Activated CD4-positive, alpha-beta memory T cell treated with anti-CD3 and anti-CD28 coated beads, Interleukin-2, amount 10 ng/mL, durations not matched to agents 7 days and 5 days (primary cell): ENCODE measurements at regions not wholly inside any gene's neighbourhood (a gene's known extent, or its start where the extent isn't known, plus 50 kb on each side); places are given as distances from the start of the nearest gene placed in this dataset.

ENCODE experiments used
- CTCF ChIA-PET: fragments of 350-600 bp; sonication (Branson Sonifier 250); formaldehyde crosslinking; loops from one replicate; lab custom pipeline; 2021; ENCODE audit warnings: antibody characterized with exemption, inconsistent platforms; lab: Charles Lee
- POLR2A ChIA-PET: fragments of 350-600 bp; sonication (Branson Sonifier 250); formaldehyde crosslinking; loops from one replicate; lab custom pipeline; 2021; ENCODE audit warnings: antibody characterized with exemption; lab: Charles Lee
- DNase-seq: peaks from one replicate; pipeline ENCODE4 v3.0.0-alpha.2; 2020
- H3K27ac Mint-ChIP-seq: one replicate; pipeline ENCODE4 v1.8.0; 2021; ENCODE audit warnings: mild to moderate bottlenecking, mixed read lengths
- H3K27me3 Mint-ChIP-seq: one replicate; pipeline ENCODE4 v1.8.0; 2021; ENCODE audit warnings: mixed read lengths
- H3K36me3 Mint-ChIP-seq: one replicate; pipeline ENCODE4 v1.8.0; 2021; ENCODE audit warnings: low read depth, mixed read lengths
- H3K4me1 Mint-ChIP-seq: one replicate; pipeline ENCODE4 v1.8.0; 2021; ENCODE audit warnings: mixed read lengths
- H3K4me3 Mint-ChIP-seq: one replicate; pipeline ENCODE4 v1.8.0; 2021; ENCODE audit warnings: mild to moderate bottlenecking, mixed read lengths
- H3K9me3 Mint-ChIP-seq: one replicate; pipeline ENCODE4 v1.8.0; 2021; ENCODE audit warnings: mixed read lengths

DNA sequence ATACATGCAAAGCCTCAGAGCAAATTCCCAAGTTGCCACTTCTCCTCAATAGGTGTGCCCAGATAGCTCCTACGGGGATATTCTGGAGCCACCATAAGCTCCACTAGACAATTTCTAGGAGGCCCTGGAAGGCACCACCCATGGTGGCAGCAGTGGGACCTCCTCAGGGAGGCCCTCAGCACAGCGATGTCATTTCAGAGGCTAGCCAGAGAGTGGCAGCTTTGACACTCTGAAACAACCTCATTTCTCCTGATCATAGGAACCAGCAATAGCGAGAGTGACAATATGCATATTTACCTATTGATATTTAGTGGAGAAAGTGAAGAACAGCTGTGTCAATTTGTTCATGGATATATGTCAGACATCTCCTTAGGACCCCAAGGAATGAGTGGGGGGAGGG is 612.3 kb downstream of the SOX5 start:
- POLR2A ChIA-PET = no interaction called here
- DNase-seq = no peak
- no peak overlapping the region for H3K27ac Mint-ChIP-seq
- H3K4me3 Mint-ChIP-seq = no peak overlapping the region
- H3K36me3 Mint-ChIP-seq = no peaks in the 10 kb centered on the region
- CTCF ChIA-PET = no interaction called here
- H3K27me3 Mint-ChIP-seq = no peaks in the 10 kb centered on the region
- H3K9me3 Mint-ChIP-seq = no peaks in the 10 kb centered on the region
- H3K4me1 Mint-ChIP-seq = no peaks in the 10 kb centered on the region

GRCh38 chr12:23340351-23340750 is 609.1 kb downstream of the SOX5 start:
- CTCF ChIA-PET = no interaction called here
- Mint-ChIP-seq H3K4me1 (no peaks in the 10 kb centered on the region), H3K27ac (no peak overlapping the region), H3K27me3 (no peaks in the 10 kb centered on the region), H3K4me3 (no peak overlapping the region), H3K9me3 (no peaks in the 10 kb centered on the region), H3K36me3 (no peaks in the 10 kb centered on the region)
- no peak for DNase-seq
- POLR2A ChIA-PET = no interaction called here

DNA sequence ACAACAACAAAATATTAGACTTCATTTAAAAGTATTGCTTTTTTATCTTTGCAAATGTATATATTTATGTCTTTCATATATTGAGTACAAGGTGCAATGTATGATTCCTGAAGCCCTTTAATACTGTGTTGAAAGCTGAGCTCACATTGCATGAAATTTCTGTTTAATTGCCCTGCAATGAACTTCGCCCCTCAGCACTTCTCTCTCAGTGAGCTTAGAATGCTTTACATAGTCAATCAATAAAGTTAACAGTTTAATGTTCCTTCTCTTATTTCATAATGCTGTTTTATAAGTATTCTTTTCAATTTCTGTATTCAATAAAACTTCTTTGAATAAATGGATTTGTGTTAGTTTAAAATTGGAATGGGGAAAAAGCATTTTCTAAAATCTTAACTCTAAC is 607.1 kb downstream of the SOX5 start:
- CTCF ChIA-PET = no interaction called here
- H3K4me1 Mint-ChIP-seq = no peaks in the 10 kb centered on the region
- no peak for DNase-seq
- no peaks in the 10 kb centered on the region for H3K36me3 Mint-ChIP-seq
- POLR2A ChIA-PET = no interaction called here
- H3K4me3 Mint-ChIP-seq = no peak overlapping the region
- H3K27ac Mint-ChIP-seq = no peak overlapping the region
- H3K27me3 Mint-ChIP-seq = no peaks in the 10 kb centered on the region
- no peaks in the 10 kb centered on the region for H3K9me3 Mint-ChIP-seq

DNA sequence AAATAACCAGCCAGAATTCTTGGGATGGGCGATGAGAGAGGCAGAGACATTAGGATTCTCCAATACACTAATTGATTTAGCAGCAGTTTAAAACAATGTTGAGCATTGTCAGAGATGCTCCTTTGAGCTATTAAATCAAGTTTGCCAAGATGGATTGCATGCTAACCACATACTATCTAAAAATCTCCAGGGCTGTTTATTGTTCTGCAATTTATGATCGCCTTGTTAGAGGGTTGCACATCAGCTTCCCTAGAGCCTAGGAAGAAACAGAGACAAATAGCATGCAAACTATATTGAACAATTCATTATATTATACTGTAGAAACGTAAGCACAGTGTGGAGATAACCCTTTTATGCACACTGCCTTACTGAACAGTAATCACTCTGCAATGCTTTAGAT is 599.9 kb downstream of the SOX5 start:
- no peak overlapping the region for H3K27ac Mint-ChIP-seq
- H3K27me3 Mint-ChIP-seq = no peaks in the 10 kb centered on the region
- ChIA-PET POLR2A (no interaction called here), CTCF (no interaction called here)
- H3K9me3 Mint-ChIP-seq = no peaks in the 10 kb centered on the region
- no peak for DNase-seq
- H3K4me1 Mint-ChIP-seq = no peaks in the 10 kb centered on the region
- H3K36me3 Mint-ChIP-seq = no peaks in the 10 kb centered on the region
- H3K4me3 Mint-ChIP-seq = no peak overlapping the region

GRCh38 chr12:23350808-23351207 is 598.7 kb downstream of the SOX5 start:
- H3K27ac Mint-ChIP-seq = no peak overlapping the region
- H3K9me3 Mint-ChIP-seq = no peaks in the 10 kb centered on the region
- no peaks in the 10 kb centered on the region for H3K36me3 Mint-ChIP-seq
- H3K4me1 Mint-ChIP-seq = no peaks in the 10 kb centered on the region
- no peaks in the 10 kb centered on the region for H3K27me3 Mint-ChIP-seq
- CTCF ChIA-PET = no interaction called here
- DNase-seq = no peak
- no peak overlapping the region for H3K4me3 Mint-ChIP-seq
- POLR2A ChIA-PET = no interaction called here

DNA sequence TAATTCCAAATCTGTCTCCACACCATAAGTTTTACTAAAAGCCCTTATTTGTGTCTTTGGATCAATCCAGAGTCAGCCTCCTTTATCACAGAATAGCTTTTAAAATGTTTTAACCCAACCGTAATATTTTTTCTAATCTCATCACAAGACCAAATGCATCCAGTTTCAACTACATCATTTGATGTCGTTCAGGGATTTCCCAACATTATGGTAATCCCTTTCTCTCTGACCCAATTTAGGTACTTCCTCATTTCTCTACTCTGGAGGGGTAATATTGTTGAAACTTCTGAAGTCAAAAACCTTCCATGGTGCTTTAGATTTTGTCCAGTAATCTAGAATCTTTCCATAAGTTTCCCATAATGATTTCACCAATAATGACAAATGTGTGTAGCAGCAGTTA is 596.8 kb downstream of the SOX5 start:
- H3K27me3 Mint-ChIP-seq = no peaks in the 10 kb centered on the region
- peaks cover 2% of the 10 kb centered on the region for H3K9me3 Mint-ChIP-seq
- no peak overlapping the region for H3K4me3 Mint-ChIP-seq
- no peaks in the 10 kb centered on the region for H3K4me1 Mint-ChIP-seq
- POLR2A ChIA-PET = no interaction called here
- H3K27ac Mint-ChIP-seq = no peak overlapping the region
- CTCF ChIA-PET = no interaction called here
- H3K36me3 Mint-ChIP-seq = no peaks in the 10 kb centered on the region
- no peak for DNase-seq

DNA sequence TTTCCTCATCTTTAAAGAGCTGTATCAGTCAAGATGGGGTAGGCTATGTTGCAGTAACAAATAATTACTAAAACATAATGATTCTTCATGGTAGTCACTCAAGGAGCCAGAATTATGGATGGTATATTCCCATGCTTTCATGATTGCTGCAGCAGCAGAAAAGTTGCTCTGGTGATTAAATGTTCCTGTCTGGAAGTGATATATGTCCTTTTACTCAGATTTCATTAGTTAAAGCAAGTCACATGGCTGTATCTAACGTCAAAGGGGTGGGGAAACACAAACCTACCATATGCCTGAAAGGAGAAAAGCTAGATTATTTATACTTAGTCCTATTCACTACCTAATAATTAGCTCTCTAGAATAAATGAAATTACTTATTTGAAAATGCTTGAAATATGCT is 594.7 kb downstream of the SOX5 start:
- no peaks in the 10 kb centered on the region for H3K27me3 Mint-ChIP-seq
- H3K4me1 Mint-ChIP-seq = no peaks in the 10 kb centered on the region
- DNase-seq = no peak
- H3K4me3 Mint-ChIP-seq = no peak overlapping the region
- ChIA-PET CTCF (no interaction called here), POLR2A (no interaction called here)
- H3K27ac Mint-ChIP-seq = no peak overlapping the region
- H3K9me3 Mint-ChIP-seq = peaks cover 4% of the 10 kb centered on the region
- H3K36me3 Mint-ChIP-seq = no peaks in the 10 kb centered on the region

GRCh38 chr12:23356440-23356839 is 593.0 kb downstream of the SOX5 start:
- peaks cover 4% of the 10 kb centered on the region for H3K9me3 Mint-ChIP-seq
- H3K4me1 Mint-ChIP-seq = no peaks in the 10 kb centered on the region
- H3K27me3 Mint-ChIP-seq = no peaks in the 10 kb centered on the region
- H3K36me3 Mint-ChIP-seq = no peaks in the 10 kb centered on the region
- H3K27ac Mint-ChIP-seq = no peak overlapping the region
- no peak overlapping the region for H3K4me3 Mint-ChIP-seq
- ChIA-PET CTCF (interaction anchor here (0.5 kb wide), 1 partner anchor 1030 kb away, joined by 3 read pairs; no protein-coding TSS in a partner anchor), POLR2A (no interaction called here)
- DNase-seq = no peak

DNA sequence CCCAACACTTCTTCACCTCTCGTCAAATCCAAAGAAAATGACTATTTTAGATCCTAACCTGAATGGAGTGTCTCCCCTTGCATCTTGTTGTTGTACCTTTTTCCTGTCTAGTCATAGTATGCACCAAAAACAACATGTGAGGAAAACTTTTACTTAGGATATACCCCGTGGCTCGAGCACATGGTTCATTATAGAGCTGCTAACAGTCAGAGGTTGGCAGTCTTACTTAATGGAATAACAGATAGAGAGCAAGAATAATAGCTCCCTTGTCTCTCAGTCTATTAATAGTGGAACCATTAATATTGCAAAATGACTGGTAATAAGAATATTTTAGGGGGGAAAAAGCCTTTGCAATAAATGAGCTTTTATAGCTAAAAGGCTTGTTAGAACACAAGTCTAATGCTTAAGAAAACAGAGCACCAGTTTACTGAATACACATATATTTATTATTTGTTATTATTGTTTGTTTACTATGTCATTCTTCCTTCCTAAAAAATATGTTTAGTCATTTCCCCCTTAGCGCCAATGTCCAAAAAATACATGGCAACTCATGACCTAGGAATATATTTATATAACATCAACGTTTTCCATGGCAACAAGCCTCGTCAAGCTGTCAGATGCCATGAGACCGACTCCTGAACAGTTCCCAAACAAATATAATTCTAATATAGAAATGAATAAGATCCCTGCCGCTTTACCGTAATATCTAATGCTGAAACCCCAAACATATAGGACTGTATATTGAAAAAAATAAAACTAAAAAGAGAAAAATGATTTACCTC is 592.4 kb downstream of the SOX5 start:
- peaks cover 4% of the 10 kb centered on the region for H3K9me3 Mint-ChIP-seq
- H3K4me1 Mint-ChIP-seq = no peaks in the 10 kb centered on the region
- no peak overlapping the region for H3K4me3 Mint-ChIP-seq
- no peaks in the 10 kb centered on the region for H3K27me3 Mint-ChIP-seq
- DNase-seq = no peak
- no peaks in the 10 kb centered on the region for H3K36me3 Mint-ChIP-seq
- ChIA-PET CTCF (interaction anchor here (0.5 kb wide), 1 partner anchor 1029 kb away, joined by 3 read pairs; no protein-coding TSS in a partner anchor), POLR2A (no interaction called here)
- H3K27ac Mint-ChIP-seq = no peak overlapping the region

- peaks cover 11% of the 10 kb centered on the region for H3K9me3 Mint-ChIP-seq
- H3K4me3 Mint-ChIP-seq = no peak overlapping the region
- H3K27ac Mint-ChIP-seq = no peak overlapping the region
- no peaks in the 10 kb centered on the region for H3K4me1 Mint-ChIP-seq
- ChIA-PET POLR2A (no interaction called here), CTCF (no interaction called here)
- H3K36me3 Mint-ChIP-seq = no peaks in the 10 kb centered on the region
- H3K27me3 Mint-ChIP-seq = no peaks in the 10 kb centered on the region
- no peak for DNase-seq
Measured at GRCh38 chr12:23359975-23360701, 589.3 kb downstream of the SOX5 start.

DNA sequence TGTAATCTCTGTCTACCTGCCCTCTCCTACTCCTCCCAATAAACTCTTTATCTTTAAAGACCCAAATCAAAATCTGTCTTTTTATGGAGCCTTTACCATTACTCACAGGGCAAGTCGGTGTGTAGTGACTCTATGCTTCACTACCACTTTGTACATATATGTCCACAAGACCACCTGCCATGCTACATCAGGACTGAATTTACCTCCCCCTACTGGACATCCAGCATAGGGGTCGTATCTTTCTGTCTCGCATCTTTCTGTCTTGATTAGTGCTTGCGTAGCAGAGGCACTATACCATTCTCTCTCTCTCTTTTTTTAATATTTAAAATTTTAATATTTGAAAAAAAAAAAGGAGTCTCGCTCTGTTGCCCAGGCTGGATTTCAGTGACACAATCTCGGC is 587.5 kb downstream of the SOX5 start:
- no peaks in the 10 kb centered on the region for H3K27me3 Mint-ChIP-seq
- no peak overlapping the region for H3K4me3 Mint-ChIP-seq
- no peak overlapping the region for H3K27ac Mint-ChIP-seq
- no peaks in the 10 kb centered on the region for H3K4me1 Mint-ChIP-seq
- DNase-seq = no peak
- CTCF ChIA-PET = no interaction called here
- H3K9me3 Mint-ChIP-seq = peaks cover 10% of the 10 kb centered on the region
- no peaks in the 10 kb centered on the region for H3K36me3 Mint-ChIP-seq
- POLR2A ChIA-PET = no interaction called here

GRCh38 chr12:23368590-23368989 is 580.9 kb downstream of the SOX5 start:
- POLR2A ChIA-PET = no interaction called here
- DNase-seq = no peak
- no peaks in the 10 kb centered on the region for H3K36me3 Mint-ChIP-seq
- H3K4me1 Mint-ChIP-seq = no peaks in the 10 kb centered on the region
- CTCF ChIA-PET = no interaction called here
- H3K9me3 Mint-ChIP-seq = peaks cover 12% of the 10 kb centered on the region
- no peaks in the 10 kb centered on the region for H3K27me3 Mint-ChIP-seq
- no peak overlapping the region for H3K4me3 Mint-ChIP-seq
- no peak overlapping the region for H3K27ac Mint-ChIP-seq

GRCh38 chr12:23375621-23376020 is 573.8 kb downstream of the SOX5 start:
- Mint-ChIP-seq H3K27ac (no peak overlapping the region), H3K9me3 (peaks cover 18% of the 10 kb centered on the region), H3K27me3 (no peaks in the 10 kb centered on the region), H3K36me3 (no peaks in the 10 kb centered on the region), H3K4me1 (no peaks in the 10 kb centered on the region), H3K4me3 (no peak overlapping the region)
- ChIA-PET CTCF (no interaction called here), POLR2A (no interaction called here)
- no peak for DNase-seq

GRCh38 chr12:23376238-23376637 is 573.2 kb downstream of the SOX5 start:
- Mint-ChIP-seq H3K27me3 (no peaks in the 10 kb centered on the region), H3K4me3 (no peak overlapping the region), H3K27ac (no peak overlapping the region), H3K9me3 (peaks cover 18% of the 10 kb centered on the region), H3K4me1 (no peaks in the 10 kb centered on the region), H3K36me3 (no peaks in the 10 kb centered on the region)
- ChIA-PET POLR2A (no interaction called here), CTCF (no interaction called here)
- DNase-seq = no peak
